Memory B cell (primary cell): ENCODE measurements at regions not wholly inside any gene's neighbourhood (a gene's known extent, or its start where the extent isn't known, plus 50 kb on each side); places are given as distances from the start of the nearest gene placed in this dataset.

ENCODE experiments used
- ATAC-seq: fragments of 150-1000 bp; cut with Tn5 transposase; 2 replicates; pipeline ENCODE4 v1.10.0; 2021; ENCODE audit warnings: low read depth, mild to moderate bottlenecking, moderate library complexity
- DNase-seq, 2 donors: peaks; one replicate each; pipeline ENCODE4 v3.0.0; 2022; ENCODE audit warnings: low spot score in 2 of 2
- H3K27ac Mint-ChIP-seq: one replicate; pipeline ENCODE4 v1.8.0; 2022; ENCODE audit warnings: mild to moderate bottlenecking, moderate library complexity, mixed read lengths
- H3K27me3 Mint-ChIP-seq: one replicate; pipeline ENCODE4 v1.8.0; 2022; ENCODE audit warnings: mixed read lengths
- H3K36me3 Mint-ChIP-seq: one replicate; pipeline ENCODE4 v1.8.0; 2022; ENCODE audit warnings: mild to moderate bottlenecking, mixed read lengths
- H3K4me1 Mint-ChIP-seq: one replicate; pipeline ENCODE4 v1.8.0; 2022; ENCODE audit warnings: mixed read lengths
- H3K4me3 Mint-ChIP-seq: one replicate; pipeline ENCODE4 v1.8.0; 2022; ENCODE audit warnings: mild to moderate bottlenecking, moderate library complexity, mixed read lengths
- H3K9me3 Mint-ChIP-seq: one replicate; pipeline ENCODE4 v1.8.0; 2022; ENCODE audit warnings: mixed read lengths

DNA sequence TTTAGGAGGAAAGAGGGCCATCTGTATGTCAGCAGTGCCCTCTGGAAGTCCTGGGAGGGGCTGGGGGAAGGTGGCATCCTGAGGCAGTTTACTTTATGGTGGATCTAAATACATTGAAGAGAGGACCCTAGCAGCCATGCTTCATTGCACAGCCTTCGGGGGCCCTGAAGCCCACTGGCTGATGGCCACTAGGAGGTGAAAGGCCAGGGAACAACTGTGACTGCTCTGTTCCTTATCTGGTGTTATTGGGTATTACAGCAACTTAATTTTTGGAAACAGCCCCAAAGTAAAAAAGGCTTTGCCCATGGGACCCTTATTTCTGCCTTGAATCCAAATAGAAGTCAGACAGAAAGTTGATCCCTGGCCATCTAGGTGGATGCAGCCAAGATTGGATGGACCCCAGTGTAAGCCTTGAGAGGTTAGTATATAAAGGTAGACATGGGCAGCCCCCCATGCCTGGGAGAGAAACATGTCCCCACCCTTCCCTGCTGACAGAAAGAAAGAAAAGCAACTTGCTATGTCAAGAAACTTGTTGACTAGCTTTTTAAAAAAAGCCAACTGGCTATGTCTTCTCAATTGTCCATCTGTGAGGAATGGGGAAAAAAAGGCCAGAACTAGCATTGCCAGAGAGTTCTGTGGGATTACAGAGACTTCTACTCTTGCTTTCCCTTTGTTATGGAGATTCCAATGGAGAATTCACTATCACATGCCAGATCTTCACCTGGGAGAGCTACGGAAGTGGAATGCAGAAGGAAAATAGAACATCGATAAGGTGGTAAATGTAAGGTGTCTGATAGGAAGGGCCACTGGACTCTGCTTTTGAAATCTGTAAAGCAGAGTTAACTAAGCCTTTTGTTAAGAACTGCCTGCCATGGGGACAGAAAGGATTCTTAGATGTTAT is 58.6 kb upstream of the OSR1 start:
- DNase-seq (no peak), ATAC-seq (no peak)
- H3K36me3 Mint-ChIP-seq: no peaks in the 10 kb centered on the region
- H3K27ac Mint-ChIP-seq: no peak overlapping the region
- H3K4me1 Mint-ChIP-seq: no peaks in the 10 kb centered on the region
- peaks cover 2% of the 10 kb centered on the region for H3K9me3 Mint-ChIP-seq
- H3K27me3 Mint-ChIP-seq: peaks cover 2% of the 10 kb centered on the region
- H3K4me3 Mint-ChIP-seq: no peak overlapping the region

DNA sequence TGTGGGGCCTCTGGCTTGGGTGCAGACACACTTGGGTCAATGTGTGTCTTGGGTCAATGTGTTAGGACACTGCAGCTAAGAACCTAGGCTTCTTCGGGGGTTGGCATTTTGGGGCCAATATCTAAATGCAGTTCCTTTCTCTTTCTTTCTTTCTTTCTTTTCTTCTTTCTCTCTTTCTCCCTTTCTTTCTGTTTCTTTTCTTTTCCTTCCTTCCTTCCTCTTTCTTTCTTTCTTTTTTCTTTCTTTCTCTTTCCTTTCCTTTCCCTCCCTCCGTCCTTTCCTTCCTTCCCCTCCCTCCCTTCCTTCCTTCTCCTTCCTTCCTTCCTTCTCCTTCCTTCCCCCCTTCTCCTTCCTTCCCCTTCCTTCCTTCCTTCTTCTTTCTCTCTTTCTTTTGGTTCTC is 57.7 kb upstream of the OSR1 start:
- H3K4me1 Mint-ChIP-seq: no peaks in the 10 kb centered on the region
- H3K27me3 Mint-ChIP-seq: peaks cover 2% of the 10 kb centered on the region
- no peak for ATAC-seq
- H3K27ac Mint-ChIP-seq: no peak overlapping the region
- DNase-seq: no peak
- peaks cover 2% of the 10 kb centered on the region for H3K9me3 Mint-ChIP-seq
- no peaks in the 10 kb centered on the region for H3K36me3 Mint-ChIP-seq
- no peak overlapping the region for H3K4me3 Mint-ChIP-seq

DNA sequence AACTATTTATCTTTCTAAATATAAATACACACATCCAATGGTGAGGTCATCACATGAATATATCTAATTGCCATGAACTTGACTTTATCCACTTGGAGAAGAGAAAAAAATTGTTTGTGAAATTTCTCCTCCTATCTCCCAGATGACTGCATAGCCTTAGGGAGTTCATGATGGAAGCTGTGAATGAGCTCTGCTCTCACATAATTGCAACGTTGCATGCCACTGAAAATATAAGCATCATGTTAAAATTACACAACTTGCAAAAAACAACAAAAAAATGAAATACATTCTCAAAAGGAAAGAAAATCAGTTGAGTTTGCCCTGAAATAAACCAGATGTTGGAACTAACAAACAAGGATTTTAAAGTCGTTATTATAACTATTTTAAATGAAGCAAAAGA is 50.6 kb upstream of the OSR1 start:
- peaks cover 3% of the 10 kb centered on the region for H3K9me3 Mint-ChIP-seq
- H3K4me3 Mint-ChIP-seq: no peak overlapping the region
- peaks cover 4% of the 10 kb centered on the region for H3K27me3 Mint-ChIP-seq

DNA sequence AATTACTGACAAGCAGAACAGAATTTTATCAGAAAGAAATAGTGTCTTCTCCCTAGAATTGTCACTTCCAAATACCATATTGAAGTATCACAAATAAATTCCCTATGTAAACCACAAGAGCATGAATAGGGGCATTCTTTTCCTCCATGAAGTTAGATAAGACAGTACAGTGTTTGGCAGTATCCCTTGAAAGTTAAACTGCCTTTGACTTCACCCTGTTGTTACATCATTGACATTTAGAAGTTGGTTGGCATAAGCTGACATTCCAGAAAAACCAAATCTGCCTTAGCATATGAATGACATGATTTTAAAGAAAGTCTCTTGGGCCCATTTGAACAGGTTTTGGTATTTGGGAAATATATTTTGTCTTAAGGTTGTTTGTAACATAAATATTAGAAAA is 50.2 kb upstream of the OSR1 start:
- H3K4me1 Mint-ChIP-seq: no peaks in the 10 kb centered on the region
- peaks cover 4% of the 10 kb centered on the region for H3K27me3 Mint-ChIP-seq
- no peak overlapping the region for H3K4me3 Mint-ChIP-seq
- no peak for ATAC-seq
- peaks cover 3% of the 10 kb centered on the region for H3K9me3 Mint-ChIP-seq
- H3K36me3 Mint-ChIP-seq: no peaks in the 10 kb centered on the region
- no peak for DNase-seq
- no peak overlapping the region for H3K27ac Mint-ChIP-seq

More for the DNA sequence above, 50.6 kb upstream of the OSR1 start:
- no peaks in the 10 kb centered on the region for H3K4me1 Mint-ChIP-seq
- no peak overlapping the region for H3K27ac Mint-ChIP-seq
- no peaks in the 10 kb centered on the region for H3K36me3 Mint-ChIP-seq
- no peak for ATAC-seq
- DNase-seq: no peak
